ENCODE measurements at regions not wholly inside any gene's neighbourhood (a gene's known extent, or its start where the extent isn't known, plus 50 kb on each side); places are given as distances from the start of the nearest gene placed in this dataset.

- H3K79me2 ChIP-seq (replicated peaks; ENCODE audit: insufficient read depth, low read length), result no peaks in the 10 kb centered on the region
- no peak overlapping the region for H3K9ac ChIP-seq (ENCODE audit: low read length)
- no peak overlapping the region for H2AFZ ChIP-seq (ENCODE audit: low read depth, low read length)
- no peaks in the 10 kb centered on the region for H3F3A ChIP-seq (ENCODE audit: insufficient read depth, low read length, poor library complexity, severe bottlenecking)
- H3K27ac ChIP-seq (ENCODE audit: low read length), result no peak overlapping the region
- no peak overlapping the region for H3K4me2 ChIP-seq (ENCODE audit: low read length)
- no peak for TF ChIP-seq CTCF (IDR thresholded peaks at IDR 0.05; ENCODE audit: poor library complexity, severe bottlenecking)
- TF ChIP-seq POLR2AphosphoS5 (IDR thresholded peaks at IDR 0.05), result no peak
- no peak for TF ChIP-seq EP300 (conservative IDR thresholded peaks at IDR 0.05; ENCODE audit: poor library complexity, severe bottlenecking)
- no peaks in the 10 kb centered on the region for H3K9me2 ChIP-seq (ENCODE audit: insufficient read depth, low read length)
- H4K20me1 ChIP-seq (ENCODE audit: insufficient read depth), result no peaks in the 10 kb centered on the region
- H3K9me3 ChIP-seq (ENCODE audit: low read length), result no peaks in the 10 kb centered on the region
- no peaks in the 10 kb centered on the region for H3K36me3 ChIP-seq (ENCODE audit: insufficient read depth, low read length)
- no peak overlapping the region for H3K4me3 ChIP-seq (ENCODE audit: low read length)
- no peaks in the 10 kb centered on the region for H3K27me3 ChIP-seq (ENCODE audit: insufficient read depth, low read depth, low read length)
These were observed 105.5 kb upstream of the SFSWAP start for GRCh38 chr12:131605304-131605829.

- H4K20me1 ChIP-seq (ENCODE audit: insufficient read depth), result no peaks in the 10 kb centered on the region
- no peaks in the 10 kb centered on the region for H3K79me2 ChIP-seq (replicated peaks; ENCODE audit: insufficient read depth, low read length)
- no peaks in the 10 kb centered on the region for H3K27me3 ChIP-seq (ENCODE audit: insufficient read depth, low read depth, low read length)
- no peak overlapping the region for H2AFZ ChIP-seq (ENCODE audit: low read depth, low read length)
- no peak for TF ChIP-seq MXI1 (conservative IDR thresholded peaks at IDR 0.05; ENCODE audit: poor library complexity, severe bottlenecking)
- TF ChIP-seq SMC3 (conservative IDR thresholded peaks at IDR 0.05; ENCODE audit: poor library complexity), result no peak
- TF ChIP-seq TAF1 (IDR thresholded peaks at IDR 0.05; ENCODE audit: low read depth), result no peak
- TF ChIP-seq POLR2AphosphoS5 (IDR thresholded peaks at IDR 0.05), result no peak
- no peak for TF ChIP-seq EZH2 (IDR thresholded peaks at IDR 0.05; ENCODE audit: borderline replicate concordance, insufficient read depth, low read length, poor library complexity, severe bottlenecking)
- TF ChIP-seq RAD21 (conservative IDR thresholded peaks at IDR 0.05), result no peak
- no peak for TF ChIP-seq REST (IDR thresholded peaks at IDR 0.05; ENCODE audit: borderline replicate concordance)
- TF ChIP-seq EP300 (conservative IDR thresholded peaks at IDR 0.05; ENCODE audit: poor library complexity, severe bottlenecking), result no peak
- TF ChIP-seq CTCF (IDR thresholded peaks at IDR 0.05; ENCODE audit: poor library complexity, severe bottlenecking), result no peak
- H3F3A ChIP-seq (ENCODE audit: insufficient read depth, low read length, poor library complexity, severe bottlenecking), result no peaks in the 10 kb centered on the region
- no peak overlapping the region for H3K4me2 ChIP-seq (ENCODE audit: low read length)
- H3K9me3 ChIP-seq (ENCODE audit: low read length), result no peaks in the 10 kb centered on the region
- no peak overlapping the region for H3K4me3 ChIP-seq (ENCODE audit: low read length)
- no peaks in the 10 kb centered on the region for H3K9me2 ChIP-seq (ENCODE audit: insufficient read depth, low read length)
- H3K36me3 ChIP-seq (ENCODE audit: insufficient read depth, low read length), result no peaks in the 10 kb centered on the region
- H3K27ac ChIP-seq (ENCODE audit: low read length), result no peak overlapping the region
- no peak overlapping the region for H3K9ac ChIP-seq (ENCODE audit: low read length)
These were observed 104.5 kb upstream of the SFSWAP start for GRCh38 chr12:131606218-131606901.

Data from neural cell (in vitro differentiated cells).